Retinal pigment epithelial cell (primary cell): ENCODE measurements at regions not wholly inside any gene's neighbourhood (a gene's known extent, or its start where the extent isn't known, plus 50 kb on each side); places are given as distances from the start of the nearest gene placed in this dataset.
A peak's percentile ranks its signal among the peaks of the same experiment; 100 is the strongest.

Experiments
- DNase-seq: peaks from one replicate; pipeline ENCODE4 v3.0.0-alpha.2; 2010; ENCODE audit warnings: low read depth
- H3K4me3 ChIP-seq: 2 replicates; pipeline ENCODE4 v1.5.1; 2011; ENCODE audit warnings: mild to moderate bottlenecking, low read length, control low read depth, moderate library complexity
- CTCF ChIP-seq: conservative IDR thresholded peaks from 2 replicates; pipeline ENCODE4 v1.5.1; 2011; ENCODE audit warnings: low read depth, low read length, control low read depth, inconsistent platforms

GRCh38 chr13:79830426-79830825, 349.5 kb downstream of the NDFIP2 start:
- DNase-seq, result no peak
- H3K4me3 ChIP-seq, result no peak overlapping the region
- TF ChIP-seq CTCF, result no peak

GRCh38 chr13:79829880-79830279, 348.9 kb downstream of the NDFIP2 start:
- no peak for TF ChIP-seq CTCF
- DNase-seq, result no peak
- H3K4me3 ChIP-seq, result no peak overlapping the region

GRCh38 chr13:79825959-79826358, 345.0 kb downstream of the NDFIP2 start:
- H3K4me3 ChIP-seq, result no peak overlapping the region
- DNase-seq, result no peak
- no peak for TF ChIP-seq CTCF

- H3K4me3 ChIP-seq, result no peak overlapping the region
- DNase-seq, result no peak
- TF ChIP-seq CTCF, result no peak
Observed at GRCh38 chr13:79815041-79815440, 334.1 kb downstream of the NDFIP2 start.

GRCh38 chr13:79812070-79812850, 331.3 kb downstream of the NDFIP2 start:
- no peak overlapping the region for H3K4me3 ChIP-seq
- no peak for DNase-seq
- no peak for TF ChIP-seq CTCF

- H3K4me3 ChIP-seq, result no peak overlapping the region
- no peak for DNase-seq
- no peak for TF ChIP-seq CTCF
Observed at GRCh38 chr13:79811170-79811569, 330.2 kb downstream of the NDFIP2 start.

GRCh38 chr13:79810669-79811068, 329.7 kb downstream of the NDFIP2 start:
- DNase-seq, result peak; percentile 38
- no peak overlapping the region for H3K4me3 ChIP-seq
- TF ChIP-seq CTCF, result no peak
